ENCODE measurements at regions not wholly inside any gene's neighbourhood (a gene's known extent, or its start where the extent isn't known, plus 50 kb on each side); places are given as distances from the start of the nearest gene placed in this dataset.

- DNase-seq, result no peak
Observed at GRCh38 chr4:126262665-126263064, 947.9 kb downstream of the FAT4 start.

GRCh38 chr4:126264839-126265238 lies 950.1 kb downstream of the FAT4 start:
- no peak for DNase-seq

- DNase-seq, result no peak
Observed at GRCh38 chr4:126265888-126266287, 951.1 kb downstream of the FAT4 start.

GRCh38 chr4:126267689-126268088 lies 952.9 kb downstream of the FAT4 start:
- DNase-seq, result no peak

DNA sequence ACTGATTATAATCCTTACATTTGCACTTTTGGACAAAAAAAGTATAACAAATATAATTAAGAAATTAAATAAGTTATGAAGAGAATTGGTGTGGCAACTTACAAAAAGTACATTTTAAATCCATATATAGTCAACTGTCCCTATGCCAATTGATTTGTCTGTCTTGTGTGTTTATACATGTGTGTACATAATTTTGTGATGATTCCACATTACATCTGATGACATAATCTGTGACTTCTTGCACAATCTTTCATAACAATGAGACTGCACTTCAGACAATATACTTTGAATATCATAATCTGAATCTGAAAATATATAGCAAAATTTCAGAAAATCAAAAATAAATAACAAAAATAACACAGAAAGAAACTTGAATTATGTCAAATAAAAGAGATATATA lies 953.4 kb downstream of the FAT4 start:
- DNase-seq, result no peak

DNA sequence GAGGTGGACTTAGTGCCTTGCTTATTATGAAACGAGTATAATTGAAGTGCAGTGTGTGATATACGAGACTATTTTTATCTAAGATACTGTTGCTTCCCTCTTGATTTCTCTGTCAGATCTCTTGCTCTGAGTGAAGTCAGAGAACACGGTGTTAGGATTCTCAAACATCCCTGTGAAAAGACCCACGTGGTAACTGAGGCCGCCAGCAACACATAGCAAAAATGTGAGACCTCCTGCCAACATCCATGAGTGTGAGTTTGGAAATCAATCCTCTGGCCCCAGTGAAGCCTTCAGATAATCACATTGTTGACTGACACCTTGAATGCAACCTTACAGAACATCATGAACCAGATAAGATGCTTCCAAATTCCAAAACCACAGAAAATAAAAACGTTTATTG lies 954.4 kb downstream of the FAT4 start:
- no peak for DNase-seq

- DNase-seq, result no peak
Observed at GRCh38 chr4:126271292-126271691, 956.5 kb downstream of the FAT4 start.

- DNase-seq, result no peak
Observed at GRCh38 chr4:126273746-126274145, 959.0 kb downstream of the FAT4 start.

GRCh38 chr4:126291886-126292285 lies 977.1 kb downstream of the FAT4 start:
- no peak for DNase-seq

DNA sequence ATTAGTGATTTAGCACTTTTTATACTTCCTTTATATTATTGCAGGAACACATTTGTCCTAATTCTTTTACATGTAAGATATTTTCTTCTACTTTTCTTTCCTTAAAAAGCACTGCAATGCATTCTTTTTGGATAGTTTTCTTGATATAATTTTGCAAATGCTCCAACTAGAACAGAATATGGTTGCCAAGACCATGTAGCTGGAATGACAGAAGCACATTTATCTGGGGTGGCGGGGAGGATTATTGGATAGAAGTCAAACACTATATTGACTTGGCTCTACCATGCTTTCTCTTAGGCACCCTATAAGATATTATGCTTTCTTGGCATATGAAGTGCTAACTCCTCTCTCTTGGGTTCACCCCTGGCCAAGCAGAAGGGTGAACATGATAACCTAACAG lies 983.5 kb downstream of the FAT4 start:
- no peak for DNase-seq

DNA sequence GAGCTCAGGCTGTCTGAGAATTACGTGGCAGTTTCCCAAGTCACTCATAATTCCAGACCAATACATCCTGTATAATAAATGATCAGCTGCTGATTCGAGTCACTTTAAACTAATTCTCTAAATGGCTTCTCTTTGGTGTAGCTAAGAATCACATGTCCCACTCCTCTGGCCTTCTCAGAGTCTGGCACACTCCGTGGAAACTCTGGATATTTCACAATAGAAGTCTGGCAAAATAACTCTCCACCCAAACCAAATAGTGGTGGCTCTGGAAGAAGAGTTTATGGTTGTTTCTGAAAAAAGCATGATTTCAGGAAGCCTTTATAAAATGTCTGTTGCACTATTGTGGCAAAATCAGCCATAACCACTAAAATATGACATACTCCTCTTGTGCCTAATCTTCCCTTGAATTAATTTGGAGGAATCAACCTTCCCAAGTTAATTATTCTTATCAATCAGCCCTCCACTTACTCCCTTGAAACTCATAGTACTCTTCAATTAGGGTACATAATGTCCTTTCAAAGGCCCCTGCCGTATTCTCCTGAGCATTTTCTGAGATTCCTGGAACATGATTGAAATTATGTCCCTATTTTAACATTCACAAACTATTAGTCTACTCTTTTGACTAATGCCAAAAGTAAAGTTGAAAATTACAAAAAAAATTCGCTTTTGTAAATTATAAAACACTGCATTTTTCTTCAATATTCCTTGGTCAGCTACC lies 991.6 kb downstream of the FAT4 start:
- DNase-seq, result no peak

DNA sequence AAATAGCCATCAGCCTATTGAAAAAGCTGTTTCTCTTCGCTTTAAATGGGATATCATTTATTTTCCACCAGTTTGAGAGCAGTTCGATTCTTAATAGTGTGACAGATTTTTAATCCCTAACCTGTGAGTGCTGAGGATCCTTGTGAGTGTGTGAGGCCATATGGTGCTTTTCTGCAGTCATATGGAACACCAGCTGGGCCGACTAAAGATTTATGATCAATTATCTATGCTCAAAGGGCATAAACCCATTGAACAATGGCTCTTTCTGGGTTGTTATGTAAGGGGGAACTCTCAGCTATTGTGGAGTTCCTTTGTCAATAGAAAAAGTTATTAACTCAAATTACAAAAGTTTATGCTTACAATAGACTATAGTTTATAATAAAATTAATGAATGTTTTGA lies 1003.6 kb downstream of the FAT4 start:
- no peak for DNase-seq

- DNase-seq, result no peak
Observed at GRCh38 chr4:126328914-126329313, 1014.2 kb downstream of the FAT4 start.

GRCh38 chr4:126338548-126338947 lies 1023.8 kb downstream of the FAT4 start:
- DNase-seq, result no peak

DNA sequence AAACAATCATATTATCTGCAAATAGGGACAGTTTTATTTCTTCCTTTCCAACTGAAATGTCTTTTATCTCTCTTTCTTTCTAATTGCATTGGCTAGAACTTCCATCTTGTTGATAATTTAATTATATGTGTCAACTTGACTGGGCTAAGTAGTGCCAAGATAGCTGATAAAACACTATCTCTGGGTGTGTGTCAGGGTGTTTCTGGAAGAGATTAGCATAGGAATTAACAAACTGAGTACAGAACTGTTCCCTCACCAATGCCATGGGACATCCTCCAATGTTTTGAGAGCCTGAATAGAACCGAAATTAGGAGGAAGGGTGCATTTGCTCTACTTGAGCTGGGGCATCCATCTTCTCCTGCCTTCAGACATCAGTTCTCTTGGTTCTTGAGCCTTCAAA lies 1027.2 kb downstream of the FAT4 start:
- DNase-seq, result no peak

DNA sequence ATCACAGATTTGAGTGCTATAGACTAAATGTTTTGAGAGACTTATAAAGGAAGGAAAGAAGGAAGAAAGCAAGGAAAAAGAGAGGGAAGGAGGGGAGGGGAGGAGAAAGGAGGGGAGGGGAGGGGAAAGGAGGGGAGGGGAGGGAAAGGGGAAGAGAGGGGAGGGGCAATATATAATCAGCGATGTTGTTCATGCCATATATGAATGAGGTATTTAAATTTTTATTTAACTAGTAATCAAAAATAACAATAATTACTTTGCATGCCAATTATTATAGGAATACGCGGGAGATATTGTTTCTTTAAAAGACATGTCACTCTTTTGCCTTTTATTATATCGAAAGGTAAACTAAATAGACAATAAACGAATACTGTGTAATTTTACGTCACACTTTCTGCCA lies 1029.7 kb downstream of the FAT4 start:
- DNase-seq, result no peak

DNA sequence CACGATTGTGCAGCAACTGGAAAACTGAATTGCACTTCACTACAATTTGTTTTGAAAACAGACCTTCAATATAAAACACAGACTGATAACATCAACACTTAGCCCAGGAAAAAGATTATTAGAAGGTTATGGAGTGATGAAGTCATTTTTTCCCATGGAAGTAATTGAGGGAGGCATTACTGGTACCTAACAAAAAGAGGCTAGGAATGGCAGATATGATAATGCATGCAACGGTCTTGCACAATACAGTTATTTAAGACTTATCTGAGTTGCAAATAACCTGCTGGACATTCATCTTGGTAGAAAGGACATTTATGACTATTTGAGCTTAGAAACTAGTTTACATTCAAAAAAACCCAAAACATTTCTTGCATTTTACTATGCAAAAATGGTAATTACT lies 1031.9 kb downstream of the FAT4 start:
- DNase-seq, result no peak

- DNase-seq, result no peak
Observed at GRCh38 chr4:126354784-126355183, 1040.0 kb downstream of the FAT4 start.

DNA sequence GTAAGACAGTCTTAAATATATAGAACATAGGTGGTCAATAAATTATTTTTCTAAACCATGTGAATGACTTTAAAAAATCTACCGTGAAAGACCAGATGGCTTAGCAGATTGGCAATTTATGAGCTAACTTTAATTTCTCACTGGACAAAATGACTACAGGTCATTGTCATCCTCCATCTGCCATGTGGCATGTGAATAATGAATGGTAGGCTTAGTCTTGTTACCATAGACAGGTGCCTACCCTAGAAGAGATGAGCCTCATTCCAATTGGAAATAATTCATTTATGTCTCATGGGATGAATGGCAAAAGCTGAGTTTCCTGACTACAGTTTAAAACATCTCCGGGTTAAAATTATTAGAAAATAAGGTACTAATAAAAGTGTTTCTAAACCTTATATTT lies 1043.3 kb downstream of the FAT4 start:
- DNase-seq, result no peak

DNA sequence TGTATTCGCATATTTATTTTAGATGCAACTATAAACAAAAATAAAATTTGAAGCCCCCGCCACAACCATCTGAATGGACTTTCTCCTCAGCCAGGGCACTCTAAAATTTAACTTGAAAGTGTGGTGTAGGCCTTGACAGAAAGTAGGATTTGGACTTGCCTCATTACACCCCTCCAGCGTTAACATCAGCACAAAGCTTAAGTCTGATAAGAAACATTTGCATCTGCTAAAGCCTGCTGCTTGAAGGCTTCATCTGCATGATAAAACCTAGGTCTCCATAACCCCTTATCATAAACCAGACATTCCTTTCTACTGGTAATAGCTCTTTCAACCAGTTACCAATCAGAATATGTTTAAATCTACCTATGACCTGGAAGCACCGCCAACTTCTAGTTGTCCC lies 1046.5 kb downstream of the FAT4 start:
- DNase-seq, result no peak

- DNase-seq, result no peak
Observed at GRCh38 chr4:126364311-126364911, 1049.7 kb downstream of the FAT4 start.

GRCh38 chr4:126369076-126369475 lies 1054.3 kb downstream of the FAT4 start:
- no peak for DNase-seq

DNA sequence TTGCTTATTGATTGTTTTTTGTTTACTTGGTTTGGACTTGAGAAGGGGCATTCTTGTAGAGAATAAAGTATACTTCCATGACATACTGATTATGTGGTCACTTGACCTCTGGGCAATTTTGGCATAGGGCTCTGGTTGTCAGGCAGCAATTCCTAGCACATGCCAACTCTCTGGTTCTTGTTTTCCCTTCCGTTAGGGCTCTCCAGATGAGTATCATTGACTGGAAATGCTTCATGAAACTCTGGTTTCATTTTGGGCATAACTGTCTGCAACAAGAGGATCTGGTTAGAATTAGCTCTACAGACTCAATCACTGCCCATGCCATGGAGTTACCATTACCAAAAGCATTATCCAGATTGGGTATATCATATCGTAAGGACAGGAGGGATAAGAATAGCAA lies 1057.9 kb downstream of the FAT4 start:
- DNase-seq, result no peak

DNA sequence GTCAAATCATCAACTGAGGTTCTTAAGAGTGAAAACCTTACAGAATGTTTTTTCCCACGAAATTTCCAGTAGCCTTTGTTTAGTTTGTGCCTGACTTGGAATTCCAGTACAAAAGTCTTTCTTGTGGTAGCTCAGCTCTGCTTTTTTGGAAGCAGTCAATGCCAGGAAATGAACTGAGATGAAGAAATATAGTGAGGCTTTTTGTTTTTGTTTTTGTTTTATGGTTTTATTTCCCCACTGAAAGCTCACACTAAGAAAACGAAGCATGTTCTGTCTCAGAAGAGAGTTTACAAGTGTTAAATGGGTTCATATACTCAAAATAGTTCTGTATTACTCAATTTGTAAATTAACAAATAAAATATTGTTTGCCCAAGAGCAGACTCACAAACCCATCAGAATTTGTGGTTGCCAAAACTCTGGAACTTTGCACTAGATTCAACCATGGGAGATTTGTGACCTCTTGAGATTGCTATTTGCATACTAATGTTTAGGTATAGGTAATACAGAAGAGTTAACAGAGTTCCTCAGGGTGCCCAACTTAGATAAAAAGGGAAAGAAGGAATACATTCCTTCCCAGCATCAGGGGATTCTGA lies 1060.8 kb downstream of the FAT4 start:
- no peak for DNase-seq

GRCh38 chr4:126385954-126386353 lies 1071.2 kb downstream of the FAT4 start:
- DNase-seq, result no peak

Data from Kasumi-1 (cell line).